Keratinocyte (primary cell): ENCODE measurements at regions not wholly inside any gene's neighbourhood (a gene's known extent, or its start where the extent isn't known, plus 50 kb on each side); places are given as distances from the start of the nearest gene placed in this dataset.

Experiments
- DNase-seq: peaks from one replicate; pipeline ENCODE4 v3.0.0-alpha.2; 2011; ENCODE audit warnings: low read depth, missing footprints, low spot score
- FAIRE-seq: peaks from 2 replicates; lab custom pipeline; 2011; peaks lifted over from hg19 to GRCh38; lab: Jason Lieb, UNC
- H2AFZ ChIP-seq: 2 replicates; pipeline ENCODE4 v1.6.0; 2012; ENCODE audit warnings: low read length, control low read depth, inconsistent platforms; ENCODE audit not compliant: control insufficient read depth
- H3K27ac ChIP-seq: 2 replicates; pipeline ENCODE4 v1.5.1; 2011; ENCODE audit warnings: low read length; ENCODE audit not compliant: control insufficient read depth, insufficient read depth
- H3K27me3 ChIP-seq: 3 replicates; pipeline ENCODE4 v1.6.0; 2011; ENCODE audit warnings: low read length; ENCODE audit not compliant: control insufficient read depth, insufficient read depth; ENCODE audit errors: extremely low read depth
- H3K36me3 ChIP-seq, 2 experiments: 2 replicates in 1 of 2; 3 replicates in 1 of 2; pipeline ENCODE4 v1.5.1; 2011; ENCODE audit warnings: low read length in 2 of 2, mild to moderate bottlenecking in 1 of 2; ENCODE audit not compliant: control insufficient read depth in 2 of 2, insufficient read depth in 2 of 2; ENCODE audit errors: extremely low read depth in 1 of 2
- H3K4me1 ChIP-seq: 3 replicates; pipeline ENCODE4 v1.5.1; 2011; ENCODE audit warnings: low read length; ENCODE audit not compliant: control insufficient read depth, insufficient read depth; ENCODE audit errors: extremely low read depth
- H3K4me2 ChIP-seq: 3 replicates; pipeline ENCODE4 v1.6.0; 2011; ENCODE audit warnings: low read depth, low read length; ENCODE audit not compliant: control insufficient read depth, insufficient read depth; ENCODE audit errors: extremely low read depth
- H3K4me3 ChIP-seq, 3 experiments: fragments of 200-600 bp in 1 of 3; sonication (generic) in 1 of 3; 2 replicates in 2 of 3; 3 replicates in 1 of 3; pipeline ENCODE4 v1.5.1; 2011 to 2016; ENCODE audit warnings: low read length in 3 of 3, mild to moderate bottlenecking in 3 of 3, control low read depth in 2 of 3, inconsistent platforms in 1 of 3, low read depth in 1 of 3, mixed read lengths in 1 of 3, mixed run types in 1 of 3, moderate library complexity in 1 of 3; ENCODE audit not compliant: control insufficient read depth in 2 of 3, insufficient read depth in 2 of 3; ENCODE audit errors: extremely low read depth in 1 of 3
- H3K79me2 ChIP-seq: 2 replicates; pipeline ENCODE4 v1.6.0; 2012; ENCODE audit warnings: low read length; ENCODE audit not compliant: control insufficient read depth, insufficient read depth
- H3K9ac ChIP-seq: 3 replicates; pipeline ENCODE4 v1.6.0; 2011; ENCODE audit warnings: low read length; ENCODE audit not compliant: control insufficient read depth, insufficient read depth; ENCODE audit errors: extremely low read depth
- H3K9me1 ChIP-seq: 3 replicates; pipeline ENCODE4 v1.6.0; 2011; ENCODE audit warnings: low read length; ENCODE audit not compliant: control insufficient read depth, insufficient read depth; ENCODE audit errors: extremely low read depth
- H3K9me3 ChIP-seq: 2 replicates; pipeline ENCODE4 v1.5.1; 2012; ENCODE audit warnings: low read depth, low read length; ENCODE audit not compliant: control insufficient read depth
- H4K20me1 ChIP-seq: 3 replicates; pipeline ENCODE4 v1.6.0; 2011; ENCODE audit warnings: low read length; ENCODE audit not compliant: control insufficient read depth, insufficient read depth; ENCODE audit errors: extremely low read depth
- EZH2 ChIP-seq: IDR thresholded peaks from one replicate; pipeline ENCODE4 v1.6.1; 2012; ENCODE audit warnings: inconsistent platforms, mild to moderate bottlenecking, low read length, moderate library complexity
- dilution Hi-C: fragments of 300-500 bp; cut with MboI; formaldehyde crosslinking; loops from one replicate; pipeline ENCODE4 v1.7.0; 2020; ENCODE audit warnings: low sequenced_read_pairs; ENCODE audit not compliant: extremely low pct_ligation_motif_present
- TF ChIP-seq, protein P1 (sequence below), 3 experiments: IDR thresholded peaks in 1 of 3; conservative IDR thresholded peaks in 1 of 3; optimal IDR thresholded peaks in 1 of 3; 2 replicates in 2 of 3; 3 replicates in 1 of 3; pipeline versions ENCODE3 to v1.5.1; 2011; ENCODE audit warnings: low read length in 3 of 3, mild to moderate bottlenecking in 3 of 3, moderate library complexity in 2 of 3, control low read depth in 1 of 3, inconsistent platforms in 1 of 3; ENCODE audit not compliant: insufficient read depth in 2 of 3; ENCODE audit errors: extremely low read depth in 1 of 3

GRCh38 chr1:208557046-208557722 lies 313.0 kb upstream of the PLXNA2 start:
- Histone ChIP-seq H3K4me3 (no peak overlapping the region), H3K79me2 (no peaks in the 10 kb centered on the region), H4K20me1 (no peaks in the 10 kb centered on the region), H3K9ac (no peak overlapping the region), H3K27ac (no peak overlapping the region), H3K36me3 (no peaks in the 10 kb centered on the region), H3K27me3 (no peaks in the 10 kb centered on the region), H3K9me1 (no peaks in the 10 kb centered on the region), H3K9me3 (no peaks in the 10 kb centered on the region), H3K4me1 (no peaks in the 10 kb centered on the region), H3K4me2 (no peak overlapping the region), H2AFZ (no peak overlapping the region)
- FAIRE-seq (no peak), DNase-seq (no peak)
- TF ChIP-seq, protein P1, sequence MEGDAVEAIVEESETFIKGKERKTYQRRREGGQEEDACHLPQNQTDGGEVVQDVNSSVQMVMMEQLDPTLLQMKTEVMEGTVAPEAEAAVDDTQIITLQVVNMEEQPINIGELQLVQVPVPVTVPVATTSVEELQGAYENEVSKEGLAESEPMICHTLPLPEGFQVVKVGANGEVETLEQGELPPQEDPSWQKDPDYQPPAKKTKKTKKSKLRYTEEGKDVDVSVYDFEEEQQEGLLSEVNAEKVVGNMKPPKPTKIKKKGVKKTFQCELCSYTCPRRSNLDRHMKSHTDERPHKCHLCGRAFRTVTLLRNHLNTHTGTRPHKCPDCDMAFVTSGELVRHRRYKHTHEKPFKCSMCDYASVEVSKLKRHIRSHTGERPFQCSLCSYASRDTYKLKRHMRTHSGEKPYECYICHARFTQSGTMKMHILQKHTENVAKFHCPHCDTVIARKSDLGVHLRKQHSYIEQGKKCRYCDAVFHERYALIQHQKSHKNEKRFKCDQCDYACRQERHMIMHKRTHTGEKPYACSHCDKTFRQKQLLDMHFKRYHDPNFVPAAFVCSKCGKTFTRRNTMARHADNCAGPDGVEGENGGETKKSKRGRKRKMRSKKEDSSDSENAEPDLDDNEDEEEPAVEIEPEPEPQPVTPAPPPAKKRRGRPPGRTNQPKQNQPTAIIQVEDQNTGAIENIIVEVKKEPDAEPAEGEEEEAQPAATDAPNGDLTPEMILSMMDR (optimal IDR thresholded peaks at IDR 0.05 in 1 of 3, IDR thresholded peaks at IDR 0.05 in 1 of 3, conservative IDR thresholded peaks at IDR 0.05 in 1 of 3; ENCODE audit: extremely low read depth in 1 of 3, insufficient read depth in 2 of 3, low read length in 3 of 3) = no peak
- TF ChIP-seq EZH2 = no peak
- dilution Hi-C loops = no loop called here

DNA sequence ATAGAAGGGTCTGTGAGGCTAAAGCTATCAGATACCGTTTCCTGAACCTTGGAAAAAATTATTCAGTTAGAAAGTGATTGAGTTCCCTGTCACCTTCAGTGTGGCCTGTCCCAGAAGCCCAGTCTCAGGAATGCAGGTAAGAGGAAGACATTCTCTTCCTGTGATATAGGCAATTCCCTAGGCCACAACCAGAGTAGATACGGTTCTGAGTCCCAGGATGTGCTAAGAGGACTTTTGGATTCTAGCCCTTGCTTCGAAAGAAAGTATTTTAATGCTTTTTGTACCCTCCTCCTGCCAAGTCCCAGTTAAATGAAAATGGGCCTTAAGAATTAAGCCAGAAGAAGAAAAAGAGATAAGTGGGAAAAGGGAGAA lies 313.5 kb upstream of the PLXNA2 start:
- no peaks in the 10 kb centered on the region for H3K79me2 ChIP-seq
- no peaks in the 10 kb centered on the region for H3K9me3 ChIP-seq
- H3K4me3 ChIP-seq = no peak overlapping the region
- no peak overlapping the region for H3K4me2 ChIP-seq
- H4K20me1 ChIP-seq = no peaks in the 10 kb centered on the region
- no peak overlapping the region for H3K27ac ChIP-seq
- no peak overlapping the region for H3K9ac ChIP-seq
- H3K27me3 ChIP-seq = no peaks in the 10 kb centered on the region
- no peaks in the 10 kb centered on the region for H3K36me3 ChIP-seq
- DNase-seq = no peak
- H3K4me1 ChIP-seq = no peaks in the 10 kb centered on the region
- no peaks in the 10 kb centered on the region for H3K9me1 ChIP-seq
- FAIRE-seq = no peak
- dilution Hi-C loops = no loop called here
- no peak for TF ChIP-seq EZH2
- TF ChIP-seq, protein P1 (optimal IDR thresholded peaks at IDR 0.05 in 1 of 3, IDR thresholded peaks at IDR 0.05 in 1 of 3, conservative IDR thresholded peaks at IDR 0.05 in 1 of 3; ENCODE audit: extremely low read depth in 1 of 3, insufficient read depth in 2 of 3, low read length in 3 of 3) = no peak
- H2AFZ ChIP-seq = no peak overlapping the region
